GM18502 (cell line): ENCODE measurements at regions not wholly inside any gene's neighbourhood (a gene's known extent, or its start where the extent isn't known, plus 50 kb on each side); places are given as distances from the start of the nearest gene placed in this dataset.

ENCODE experiments used
- ATAC-seq: cut with Tn5 transposase; IDR thresholded peaks from one replicate; pipeline ENCODE4 v1.9.1; 2021; ENCODE audit warnings: mild to moderate bottlenecking; ENCODE audit not compliant: unreplicated experiment, poor library complexity

- no peak for ATAC-seq
These were observed 645.2 kb upstream of the PTPRD start for GRCh38 chr9:11257992-11258391.

DNA sequence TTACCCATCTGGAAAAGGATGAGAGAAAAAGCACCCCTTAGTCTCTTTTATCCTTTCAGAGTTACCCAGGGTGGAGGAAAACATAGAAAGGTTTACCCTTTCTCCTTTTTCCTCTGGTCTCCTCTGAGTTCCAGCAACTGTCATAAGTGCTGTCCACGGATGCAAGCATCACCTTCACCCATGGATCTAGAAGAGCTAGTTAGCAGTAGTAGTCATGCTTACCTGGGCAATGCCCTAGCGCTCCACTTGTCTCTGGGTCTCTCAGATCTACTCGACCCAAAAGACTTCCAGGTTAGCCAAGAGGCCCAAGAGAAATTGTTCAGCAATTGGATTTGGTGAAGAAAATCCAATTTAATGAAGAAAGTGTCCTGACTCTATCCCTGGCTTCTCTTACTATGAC, 656.2 kb upstream of the PTPRD start:
- ATAC-seq = no peak

DNA sequence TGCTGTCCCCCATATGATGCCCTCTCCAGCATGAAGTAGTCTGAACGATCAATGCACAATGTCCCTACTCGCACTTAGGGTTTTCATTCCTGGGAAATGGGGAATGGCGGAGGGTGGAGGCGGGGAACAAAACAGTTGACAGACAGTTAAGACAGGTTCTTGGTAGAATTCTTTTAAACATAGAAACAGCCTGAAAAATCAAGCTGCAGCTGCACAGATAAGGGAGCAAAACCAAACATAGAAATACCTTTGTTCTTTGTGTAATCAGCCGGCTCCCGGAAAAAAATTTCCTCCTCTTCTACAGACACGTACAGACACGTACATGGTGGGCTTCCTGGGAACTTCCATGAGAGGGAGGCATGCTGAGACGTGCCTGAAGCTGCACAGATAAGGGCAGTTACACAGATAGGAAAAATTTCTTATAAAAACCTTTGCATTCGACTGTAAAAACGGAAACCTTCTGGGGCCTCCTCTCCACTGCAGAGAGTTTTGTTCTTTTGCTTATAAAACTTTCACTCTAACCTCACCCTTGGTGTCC, 662.4 kb upstream of the PTPRD start:
- ATAC-seq = no peak

GRCh38 chr9:11312966-11313365, 700.2 kb upstream of the PTPRD start:
- no peak for ATAC-seq

GRCh38 chr9:11318946-11319345, 706.1 kb upstream of the PTPRD start:
- no peak for ATAC-seq

GRCh38 chr9:11319538-11319937, 706.7 kb upstream of the PTPRD start:
- ATAC-seq = no peak

DNA sequence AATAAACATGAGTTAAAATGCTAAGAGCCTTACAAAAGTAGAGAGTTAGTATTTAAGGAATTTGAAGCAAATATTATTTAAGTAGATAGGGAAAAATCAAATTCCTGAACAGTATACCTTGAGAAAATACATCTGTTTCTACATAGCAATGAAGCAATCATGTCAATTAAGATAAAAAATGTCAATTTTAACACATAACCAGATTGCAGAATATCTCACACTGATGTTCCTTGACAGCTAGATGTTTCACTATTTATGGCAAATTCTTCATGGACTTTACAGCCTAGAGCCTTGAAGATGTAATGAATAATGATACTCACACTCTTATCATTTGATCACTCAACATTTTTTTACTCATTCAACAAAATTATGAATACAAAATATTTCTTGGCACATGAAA, 708.2 kb upstream of the PTPRD start:
- ATAC-seq = no peak

DNA sequence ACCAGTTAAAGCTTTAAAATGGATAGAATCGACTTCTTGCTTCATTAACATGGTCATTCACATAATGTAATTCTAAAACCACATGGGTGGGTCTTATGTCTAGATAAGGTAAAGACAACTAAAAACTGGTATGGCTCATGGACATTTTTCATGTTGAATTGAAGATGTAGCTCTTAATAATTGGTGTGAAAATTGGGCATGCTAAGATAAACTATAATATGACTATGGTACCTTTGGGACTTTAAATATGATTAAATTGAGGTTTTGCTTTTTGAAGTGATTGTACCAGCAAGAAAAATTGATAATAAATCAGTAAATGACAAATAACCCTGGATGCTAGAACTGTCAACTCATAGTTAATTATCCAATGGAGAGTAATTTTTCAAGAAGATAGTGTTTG, 710.7 kb upstream of the PTPRD start:
- no peak for ATAC-seq

GRCh38 chr9:11326231-11326630, 713.4 kb upstream of the PTPRD start:
- no peak for ATAC-seq

GRCh38 chr9:11328326-11328725, 715.5 kb upstream of the PTPRD start:
- no peak for ATAC-seq

DNA sequence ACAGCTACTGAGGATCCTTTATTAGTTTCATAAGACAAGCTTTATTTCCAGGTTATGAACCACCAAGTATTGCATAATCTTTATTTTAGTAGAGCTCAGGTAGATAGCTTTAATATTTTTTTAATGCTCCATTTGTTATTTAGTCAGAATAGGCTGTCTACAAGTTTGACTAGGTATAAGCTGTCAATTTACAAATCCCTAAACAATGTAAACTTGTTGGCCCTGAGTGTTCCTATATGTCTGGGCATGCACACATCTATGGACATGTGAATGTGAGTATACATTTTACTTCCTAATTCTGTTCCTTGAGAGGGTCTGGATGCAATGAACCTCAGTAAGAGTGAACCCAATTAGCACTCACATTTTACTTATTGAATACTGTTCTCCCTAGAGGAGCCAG, 722.2 kb upstream of the PTPRD start:
- no peak for ATAC-seq

- peak; percentile 91 for ATAC-seq
These were observed 725.3 kb upstream of the PTPRD start for GRCh38 chr9:11338130-11338529.

GRCh38 chr9:11340654-11341053, 727.9 kb upstream of the PTPRD start:
- ATAC-seq = no peak

DNA sequence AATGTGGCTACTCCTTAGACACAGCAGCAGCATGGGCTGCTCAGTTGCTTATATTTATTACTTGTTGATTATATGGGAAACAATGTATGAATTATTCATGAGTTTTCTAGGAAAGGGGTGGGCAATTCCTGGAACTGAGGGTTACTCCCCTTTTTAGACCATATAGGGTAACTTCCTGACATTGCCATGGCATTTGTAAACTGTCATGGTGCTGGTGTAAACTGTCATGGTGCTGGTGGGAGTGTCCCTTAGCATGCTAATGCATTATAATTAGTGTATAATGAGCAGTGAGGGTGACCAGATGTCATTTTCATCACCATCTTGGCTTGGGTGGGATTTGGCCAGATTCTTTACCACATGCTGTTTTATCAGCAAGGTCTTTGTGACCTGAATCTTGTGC, 734.6 kb upstream of the PTPRD start:
- no peak for ATAC-seq

DNA sequence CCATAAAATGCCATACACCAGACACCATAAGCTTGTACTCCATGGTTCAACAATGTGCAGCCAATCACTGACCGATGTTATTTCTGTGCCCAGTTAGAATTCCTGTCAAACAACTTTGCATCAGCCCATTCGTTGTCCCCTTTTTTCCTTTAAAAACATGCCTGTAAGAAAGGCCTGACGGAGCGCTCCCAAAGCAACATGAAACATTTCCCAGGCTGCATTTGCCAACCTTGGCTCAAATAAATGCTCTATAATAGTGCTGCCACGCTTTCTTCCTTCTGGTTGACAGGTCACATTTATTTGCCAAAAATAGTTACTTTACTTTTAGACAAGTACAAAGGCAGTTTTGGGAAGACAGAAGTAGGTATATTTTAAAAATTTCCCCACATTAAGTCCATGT, 735.6 kb upstream of the PTPRD start:
- no peak for ATAC-seq

GRCh38 chr9:11349187-11349586, 736.4 kb upstream of the PTPRD start:
- ATAC-seq = no peak

GRCh38 chr9:11352612-11353011, 739.8 kb upstream of the PTPRD start:
- ATAC-seq = no peak

GRCh38 chr9:11356067-11356466, 743.3 kb upstream of the PTPRD start:
- no peak for ATAC-seq

- ATAC-seq = no peak
These were observed 753.9 kb upstream of the PTPRD start for GRCh38 chr9:11366585-11367129.

DNA sequence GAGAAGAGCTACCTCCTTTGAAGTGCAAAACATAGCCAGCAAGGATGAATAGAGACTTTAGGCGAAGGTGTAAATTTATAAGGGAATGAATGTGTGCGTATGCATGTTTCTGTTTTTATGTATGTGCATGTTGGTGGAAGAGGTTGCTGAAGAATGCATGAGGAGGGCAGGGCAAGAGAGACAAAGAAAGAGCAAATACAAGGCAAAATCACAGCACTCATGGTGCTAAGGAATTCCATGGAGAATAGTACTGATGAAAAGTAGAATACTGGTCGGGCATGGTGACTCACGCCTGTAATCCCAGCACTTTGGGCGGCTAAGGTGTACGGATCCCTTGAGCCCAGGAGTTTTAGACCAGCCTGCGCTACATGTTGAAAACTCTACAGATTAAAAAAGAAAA, 762.1 kb upstream of the PTPRD start:
- no peak for ATAC-seq

- no peak for ATAC-seq
These were observed 789.8 kb upstream of the PTPRD start for GRCh38 chr9:11402621-11403020.

- ATAC-seq = no peak
These were observed 801.4 kb upstream of the PTPRD start for GRCh38 chr9:11414241-11414640.

- no peak for ATAC-seq
These were observed 805.0 kb upstream of the PTPRD start for GRCh38 chr9:11417782-11418181.
